HG03039 (cell line): ENCODE measurements at regions not wholly inside any gene's neighbourhood (a gene's known extent, or its start where the extent isn't known, plus 50 kb on each side); places are given as distances from the start of the nearest gene placed in this dataset.

Source experiments
- ATAC-seq: cut with Tn5 transposase; IDR thresholded peaks from one replicate; pipeline ENCODE4 v1.9.1; 2021; ENCODE audit warnings: mild to moderate bottlenecking, moderate library complexity; ENCODE audit not compliant: unreplicated experiment

DNA sequence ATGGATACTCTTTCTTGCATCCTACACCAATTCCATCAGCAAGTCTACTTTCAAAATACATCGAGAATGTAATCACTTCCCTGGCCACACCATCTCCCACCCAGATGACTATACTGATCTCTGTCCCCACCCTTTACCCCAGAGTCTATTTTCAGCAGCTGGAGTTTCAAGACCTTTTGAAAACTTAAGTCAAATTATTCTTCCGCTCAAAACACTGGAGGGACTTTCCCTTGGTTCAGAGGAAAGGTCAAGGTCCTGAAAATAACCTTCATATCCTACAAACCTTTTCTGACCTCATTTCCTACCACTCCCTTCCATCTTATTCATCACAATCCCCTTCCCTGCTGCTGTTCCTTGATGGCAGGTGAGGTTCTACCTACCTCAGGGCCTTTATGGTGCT, 58.8 kb upstream of the LYPD6 start:
- ATAC-seq = peak; percentile 86

DNA sequence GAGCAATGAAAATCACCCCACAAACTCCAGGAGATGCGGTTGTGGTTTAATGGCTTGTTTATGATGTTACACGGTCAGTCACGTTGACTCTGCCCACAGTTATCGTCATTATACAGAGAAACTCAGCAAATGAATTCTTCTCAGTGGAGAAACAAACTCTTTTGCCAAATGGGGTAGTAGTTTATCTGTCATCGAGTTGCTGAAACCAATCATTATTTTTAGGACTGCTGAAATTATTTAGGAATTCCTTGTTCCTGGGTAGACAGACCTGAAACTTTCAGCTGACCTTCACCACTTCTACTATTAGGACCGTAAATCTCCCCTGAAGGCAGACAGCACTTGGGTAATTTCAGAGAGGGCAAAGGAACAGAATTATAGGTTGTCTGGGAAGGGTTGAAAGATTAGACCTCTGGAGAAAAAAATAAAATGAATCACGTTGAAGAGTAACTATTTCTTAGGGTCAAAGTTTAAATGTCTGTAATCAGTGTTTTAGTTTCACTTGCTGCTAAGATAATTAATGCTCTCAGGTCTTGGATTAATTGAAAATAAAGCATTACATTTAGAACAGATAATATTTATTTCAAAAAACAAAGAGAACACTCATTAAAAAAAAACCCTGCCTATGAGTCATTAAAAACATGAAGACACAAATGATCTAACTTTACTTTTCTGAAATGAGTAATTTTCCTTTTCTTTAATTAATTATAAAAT, 52.1 kb upstream of the LYPD6 start:
- ATAC-seq = no peak

DNA sequence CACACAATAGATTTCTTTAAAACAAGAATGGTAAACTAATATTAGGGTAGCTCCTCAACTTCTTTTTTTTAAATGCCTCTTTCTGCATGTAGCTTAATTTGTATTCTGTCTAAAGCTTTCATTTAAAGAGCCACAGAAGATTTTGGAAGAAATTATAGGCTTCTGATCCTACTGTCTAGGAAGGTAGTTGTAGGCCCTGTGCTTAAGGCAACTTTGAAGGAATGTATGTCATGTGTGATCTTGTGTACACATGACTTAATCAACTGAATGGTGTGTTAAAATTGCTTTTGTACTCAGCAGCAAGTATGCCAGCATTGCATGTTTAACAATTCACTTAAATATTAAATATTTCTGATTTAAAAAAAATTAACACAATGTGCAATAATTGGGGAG, 51.5 kb upstream of the LYPD6 start:
- ATAC-seq = no peak
